ENCODE measurements at regions not wholly inside any gene's neighbourhood (a gene's known extent, or its start where the extent isn't known, plus 50 kb on each side); places are given as distances from the start of the nearest gene placed in this dataset.
A peak's percentile ranks its signal among the peaks of the same experiment; 100 is the strongest.
"Not testable (repeated sequence)": the region's sequence is repeated elsewhere in the genome, so short reads cannot be mapped to it uniquely, and the experiment has no call there.

GRCh38 chr11:103733889-103734288 lies 302.6 kb upstream of the DDI1 start:
- TF ChIP-seq CTCF (IDR thresholded peaks at IDR 0.05) = no peak
- no peak for DNase-seq (ENCODE audit: extremely low spot score, unreplicated experiment)
- H3K27ac Mint-ChIP-seq (ENCODE audit: unreplicated experiment) = no peak overlapping the region
- H3K9me3 Mint-ChIP-seq (ENCODE audit: unreplicated experiment) = no peaks in the 10 kb centered on the region
- no peaks in the 10 kb centered on the region for H3K27me3 Mint-ChIP-seq (ENCODE audit: unreplicated experiment)
- H3K4me3 Mint-ChIP-seq (ENCODE audit: unreplicated experiment) = no peak overlapping the region
- H3K4me1 Mint-ChIP-seq (ENCODE audit: unreplicated experiment) = peaks cover 8% of the 10 kb centered on the region
- H3K36me3 Mint-ChIP-seq (ENCODE audit: unreplicated experiment) = no peaks in the 10 kb centered on the region

- peaks cover 10% of the 10 kb centered on the region for H3K4me1 Mint-ChIP-seq (ENCODE audit: unreplicated experiment)
- no peak for TF ChIP-seq CTCF (IDR thresholded peaks at IDR 0.05)
- H3K36me3 Mint-ChIP-seq (ENCODE audit: unreplicated experiment) = no peaks in the 10 kb centered on the region
- DNase-seq (ENCODE audit: extremely low spot score, unreplicated experiment) = no peak
- no peak overlapping the region for H3K4me3 Mint-ChIP-seq (ENCODE audit: unreplicated experiment)
- no peaks in the 10 kb centered on the region for H3K9me3 Mint-ChIP-seq (ENCODE audit: unreplicated experiment)
- no peaks in the 10 kb centered on the region for H3K27me3 Mint-ChIP-seq (ENCODE audit: unreplicated experiment)
- H3K27ac Mint-ChIP-seq (ENCODE audit: unreplicated experiment) = no peak overlapping the region
These were observed 300.9 kb upstream of the DDI1 start for GRCh38 chr11:103735497-103736032.

DNA sequence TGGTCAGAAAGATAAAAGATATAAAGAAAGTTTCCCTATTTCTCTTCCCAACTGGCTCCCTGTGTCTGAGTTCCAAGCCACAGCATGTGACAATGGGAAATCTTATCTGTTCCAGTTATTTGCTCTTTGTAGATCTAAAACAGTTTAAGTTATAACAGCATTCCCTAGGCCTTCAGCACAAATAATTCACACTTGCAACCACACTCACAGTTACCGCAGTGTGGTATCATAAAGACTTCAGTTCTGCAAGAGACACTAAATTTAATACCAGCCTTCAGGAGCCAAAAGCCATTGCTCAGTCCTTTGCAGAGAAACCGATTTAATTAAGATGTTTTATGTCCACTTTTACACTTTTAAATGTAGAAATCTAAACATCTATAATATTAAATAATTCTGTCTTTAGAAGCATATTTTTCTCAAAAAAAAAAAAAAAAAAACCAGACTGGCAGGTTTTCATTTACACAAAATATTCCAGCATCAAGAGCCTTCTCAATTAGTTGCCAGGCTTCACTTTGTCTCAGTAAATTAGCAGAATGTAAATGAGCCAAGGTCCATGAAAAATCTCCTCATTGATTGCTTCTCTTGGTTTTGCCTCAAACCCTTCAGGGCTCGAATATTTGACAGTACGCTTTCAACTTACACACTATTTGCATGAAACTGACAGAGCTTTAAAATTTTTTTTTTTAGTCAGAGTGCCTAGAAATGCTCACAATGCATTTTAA lies 300.0 kb upstream of the DDI1 start:
- Mint-ChIP-seq H3K4me3 (ENCODE audit: unreplicated experiment) (no peak overlapping the region), H3K4me1 (ENCODE audit: unreplicated experiment) (peaks cover 10% of the 10 kb centered on the region), H3K36me3 (ENCODE audit: unreplicated experiment) (no peaks in the 10 kb centered on the region), H3K27ac (ENCODE audit: unreplicated experiment) (no peak overlapping the region), H3K9me3 (ENCODE audit: unreplicated experiment) (no peaks in the 10 kb centered on the region), H3K27me3 (ENCODE audit: unreplicated experiment) (no peaks in the 10 kb centered on the region)
- no peak for TF ChIP-seq CTCF (IDR thresholded peaks at IDR 0.05)
- DNase-seq (ENCODE audit: extremely low spot score, unreplicated experiment) = no peak

DNA sequence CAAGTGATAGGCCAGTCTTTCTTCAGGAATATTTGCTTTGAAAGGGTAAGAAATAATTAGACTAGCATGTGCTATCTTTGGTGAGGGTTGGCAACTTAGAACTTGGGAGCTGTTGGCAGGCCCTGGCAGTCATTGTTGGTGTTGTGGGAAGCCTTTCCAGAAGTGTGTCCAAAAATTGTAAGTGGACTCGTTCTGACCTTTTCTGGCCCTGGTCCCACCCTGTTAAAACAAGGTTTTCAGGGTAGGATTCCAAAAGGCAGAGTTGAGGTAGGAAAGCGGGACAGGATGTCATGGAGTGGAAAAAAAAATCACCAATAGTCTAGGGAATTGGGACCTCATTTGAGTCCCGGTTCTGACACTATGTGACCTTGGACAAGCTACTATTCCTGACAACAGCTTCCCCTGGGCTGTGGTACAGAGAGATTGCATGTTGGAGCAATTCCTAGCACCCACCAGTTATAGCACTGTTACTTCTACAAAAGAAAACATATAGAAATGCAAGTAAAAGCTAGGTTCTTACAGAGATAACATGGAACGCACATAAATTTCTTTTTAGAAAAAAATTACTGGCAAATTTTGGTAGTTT lies 299.3 kb upstream of the DDI1 start:
- DNase-seq (ENCODE audit: extremely low spot score, unreplicated experiment) = no peak
- H3K27me3 Mint-ChIP-seq (ENCODE audit: unreplicated experiment) = no peaks in the 10 kb centered on the region
- no peak for TF ChIP-seq CTCF (IDR thresholded peaks at IDR 0.05)
- H3K4me1 Mint-ChIP-seq (ENCODE audit: unreplicated experiment) = peaks cover 10% of the 10 kb centered on the region
- H3K9me3 Mint-ChIP-seq (ENCODE audit: unreplicated experiment) = no peaks in the 10 kb centered on the region
- no peak overlapping the region for H3K4me3 Mint-ChIP-seq (ENCODE audit: unreplicated experiment)
- no peak overlapping the region for H3K27ac Mint-ChIP-seq (ENCODE audit: unreplicated experiment)
- no peaks in the 10 kb centered on the region for H3K36me3 Mint-ChIP-seq (ENCODE audit: unreplicated experiment)

DNA sequence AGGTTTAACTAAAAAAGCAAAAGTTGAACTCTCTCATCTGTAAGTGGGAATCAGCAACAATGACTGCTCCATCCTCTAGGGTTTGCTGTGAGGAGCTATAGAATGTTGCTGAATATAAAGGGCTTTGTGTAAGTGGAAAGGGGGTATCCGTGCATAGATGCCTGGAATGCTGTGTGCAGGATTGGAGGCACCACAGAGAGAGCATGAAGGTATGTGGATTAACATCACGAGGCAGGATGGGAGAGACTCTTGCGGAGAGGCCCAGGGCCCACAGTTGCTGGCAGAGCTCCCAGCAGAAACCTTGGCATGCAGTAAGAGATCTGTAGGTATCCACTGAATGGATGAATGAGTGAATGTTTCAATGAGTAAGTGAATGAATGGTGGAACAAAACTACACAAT lies 298.7 kb upstream of the DDI1 start:
- no peak overlapping the region for H3K27ac Mint-ChIP-seq (ENCODE audit: unreplicated experiment)
- no peak overlapping the region for H3K4me3 Mint-ChIP-seq (ENCODE audit: unreplicated experiment)

GRCh38 chr11:103739074-103739796 lies 297.2 kb upstream of the DDI1 start:
- H3K4me3 Mint-ChIP-seq (ENCODE audit: unreplicated experiment) = peak overlapping the region; percentile 51
- not testable (repeated sequence) for H3K27ac Mint-ChIP-seq (ENCODE audit: unreplicated experiment)

More for the DNA sequence above, 298.7 kb upstream of the DDI1 start:
- Mint-ChIP-seq H3K4me1 (ENCODE audit: unreplicated experiment) (peaks cover 10% of the 10 kb centered on the region), H3K27me3 (ENCODE audit: unreplicated experiment) (no peaks in the 10 kb centered on the region), H3K9me3 (ENCODE audit: unreplicated experiment) (no peaks in the 10 kb centered on the region), H3K36me3 (ENCODE audit: unreplicated experiment) (no peaks in the 10 kb centered on the region)
- no peak for TF ChIP-seq CTCF (IDR thresholded peaks at IDR 0.05)
- DNase-seq (ENCODE audit: extremely low spot score, unreplicated experiment) = no peak

More at GRCh38 chr11:103739074-103739796, 297.2 kb upstream of the DDI1 start:
- H3K9me3 Mint-ChIP-seq (ENCODE audit: unreplicated experiment); H3K36me3 Mint-ChIP-seq (ENCODE audit: unreplicated experiment); DNase-seq (ENCODE audit: extremely low spot score, unreplicated experiment); H3K27me3 Mint-ChIP-seq (ENCODE audit: unreplicated experiment): not testable (repeated sequence)
- peaks cover 10% of the 10 kb centered on the region for H3K4me1 Mint-ChIP-seq (ENCODE audit: unreplicated experiment)

All from osteocyte (in vitro differentiated cells).